KMS-11 (cell line): ENCODE measurements at regions not wholly inside any gene's neighbourhood (a gene's known extent, or its start where the extent isn't known, plus 50 kb on each side); places are given as distances from the start of the nearest gene placed in this dataset.

Experiments
- H2AFZ ChIP-seq: fragments of 200-600 bp; sonication (generic); 2 replicates; pipeline ENCODE4 v1.6.1; 2016; ENCODE audit warnings: antibody characterized with exemption, mixed run types, low read depth
- H3K27ac ChIP-seq: fragments of 200-600 bp; sonication (generic); 2 replicates; pipeline ENCODE4 v1.6.1; 2016; ENCODE audit warnings: mild to moderate bottlenecking, mixed run types
- H3K27me3 ChIP-seq: fragments of 200-600 bp; sonication (generic); 2 replicates; pipeline ENCODE4 v1.6.1; 2017; ENCODE audit warnings: mild to moderate bottlenecking, low read depth, mixed run types, moderate library complexity; ENCODE audit not compliant: insufficient read depth
- H3K36me3 ChIP-seq: fragments of 200-600 bp; sonication (generic); 2 replicates; pipeline ENCODE4 v1.6.1; 2017; ENCODE audit warnings: mild to moderate bottlenecking, mixed run types; ENCODE audit not compliant: insufficient read depth
- H3K4me1 ChIP-seq: fragments of 200-600 bp; sonication (generic); 2 replicates; pipeline ENCODE4 v1.6.1; 2016; ENCODE audit warnings: mild to moderate bottlenecking, low read depth, mixed run types; ENCODE audit not compliant: poor library complexity, severe bottlenecking
- H3K4me2 ChIP-seq: fragments of 200-600 bp; sonication (generic); 2 replicates; pipeline ENCODE4 v1.7.0; 2016; ENCODE audit warnings: mild to moderate bottlenecking, mixed run types
- H3K4me3 ChIP-seq: fragments of 200-600 bp; sonication (generic); IDR thresholded peaks from 2 replicates; pipeline ENCODE4 v1.6.1; 2017; ENCODE audit warnings: low read depth, low read length, mixed read lengths; ENCODE audit not compliant: insufficient read depth
- H3K79me2 ChIP-seq: fragments of 200-600 bp; sonication (generic); 2 replicates; pipeline ENCODE4 v1.6.1; 2016; ENCODE audit warnings: low read depth, mixed run types; ENCODE audit not compliant: insufficient read depth
- H3K9ac ChIP-seq: fragments of 200-600 bp; sonication (generic); 2 replicates; pipeline ENCODE4 v1.6.1; 2016; ENCODE audit warnings: mild to moderate bottlenecking, mixed run types
- H4K20me1 ChIP-seq: fragments of 200-600 bp; sonication (generic); 2 replicates; pipeline ENCODE4 v1.6.1; 2016; ENCODE audit warnings: mild to moderate bottlenecking, mixed run types; ENCODE audit not compliant: insufficient read depth
- CTCF ChIP-seq: fragments of 200-600 bp; sonication (generic); conservative IDR thresholded peaks from 2 replicates; pipeline ENCODE4 v1.6.1; 2017; ENCODE audit warnings: low read depth, mild to moderate bottlenecking, antibody characterized with exemption, low read length, moderate library complexity, mixed read lengths

DNA sequence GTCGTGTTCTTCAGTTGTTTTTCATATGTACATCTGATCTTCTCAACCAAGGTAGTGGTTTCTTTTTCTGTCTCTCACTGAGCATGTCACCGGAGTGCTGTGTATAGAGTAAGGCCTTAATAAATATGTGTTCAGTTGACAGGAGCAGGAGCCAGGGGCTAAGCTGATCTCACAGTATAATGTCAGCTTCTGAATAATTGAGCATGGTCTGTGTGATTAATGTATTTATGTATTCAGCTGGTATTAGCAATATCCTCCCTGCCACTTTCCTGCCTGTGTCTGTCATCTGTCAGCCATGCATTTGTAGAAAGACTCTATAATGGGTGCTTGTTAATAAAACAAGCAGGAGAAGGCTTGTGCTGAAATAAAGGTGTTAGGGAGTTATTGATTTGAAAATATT is 198.9 kb downstream of the ADCYAP1 start:
- H3K4me3 ChIP-seq = no peak overlapping the region
- no peak overlapping the region for H3K4me2 ChIP-seq
- H4K20me1 ChIP-seq = no peaks in the 10 kb centered on the region
- H3K27me3 ChIP-seq = no peaks in the 10 kb centered on the region
- no peak overlapping the region for H2AFZ ChIP-seq
- no peak for TF ChIP-seq CTCF
- H3K27ac ChIP-seq = no peak overlapping the region
- no peaks in the 10 kb centered on the region for H3K36me3 ChIP-seq
- H3K4me1 ChIP-seq = no peaks in the 10 kb centered on the region
- H3K9ac ChIP-seq = no peak overlapping the region
- H3K79me2 ChIP-seq = no peaks in the 10 kb centered on the region

DNA sequence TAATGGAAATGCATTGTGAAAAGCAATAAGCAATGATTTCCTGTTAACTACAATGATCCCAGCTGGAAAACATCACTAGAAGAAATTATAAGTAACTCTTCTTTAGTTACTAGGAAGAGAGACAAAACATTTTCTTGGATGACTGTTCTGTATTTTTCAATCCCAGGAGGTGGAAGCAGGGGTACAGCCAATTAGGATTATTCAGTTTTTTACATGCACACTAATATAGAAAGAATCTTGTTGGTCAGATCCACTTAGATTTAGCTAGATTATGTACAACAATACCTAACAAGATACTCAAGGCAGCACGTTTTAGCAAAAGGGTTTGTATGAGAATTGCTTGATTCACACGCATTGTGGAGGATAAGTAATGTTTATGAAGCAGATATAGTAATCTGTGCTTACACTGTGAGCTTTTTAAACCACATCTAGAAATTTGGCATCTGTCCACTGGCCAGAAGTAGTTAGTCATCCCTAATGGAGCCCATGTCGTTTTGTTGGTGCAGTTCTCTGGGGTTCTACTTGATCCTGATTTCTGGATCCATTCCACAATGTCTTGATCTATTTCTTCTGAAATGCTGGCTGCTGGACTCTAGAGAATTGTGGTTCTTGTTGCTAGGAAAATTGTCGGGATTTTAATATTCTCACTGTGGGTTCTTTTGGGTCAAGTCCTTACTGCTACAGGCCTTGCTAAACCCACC is 199.7 kb downstream of the ADCYAP1 start:
- Histone ChIP-seq H3K27me3 (no peaks in the 10 kb centered on the region), H3K4me3 (no peak overlapping the region)
- no peak for TF ChIP-seq CTCF

GRCh38 chr18:1124495-1124894 is 219.8 kb downstream of the ADCYAP1 start:
- Histone ChIP-seq H3K27me3 (no peaks in the 10 kb centered on the region), H3K4me2 (no peak overlapping the region), H3K36me3 (no peaks in the 10 kb centered on the region), H3K27ac (no peak overlapping the region), H3K9ac (no peak overlapping the region), H2AFZ (no peak overlapping the region), H3K4me3 (no peak overlapping the region), H3K79me2 (no peaks in the 10 kb centered on the region), H3K4me1 (no peaks in the 10 kb centered on the region), H4K20me1 (no peaks in the 10 kb centered on the region)
- no peak for TF ChIP-seq CTCF

More for the DNA sequence above, 199.7 kb downstream of the ADCYAP1 start:
- no peak overlapping the region for H3K27ac ChIP-seq
- H3K9ac ChIP-seq = no peak overlapping the region
- no peaks in the 10 kb centered on the region for H3K36me3 ChIP-seq
- no peak overlapping the region for H2AFZ ChIP-seq
- H3K4me2 ChIP-seq = no peak overlapping the region
- H4K20me1 ChIP-seq = no peaks in the 10 kb centered on the region
- H3K4me1 ChIP-seq = no peaks in the 10 kb centered on the region
- no peaks in the 10 kb centered on the region for H3K79me2 ChIP-seq

DNA sequence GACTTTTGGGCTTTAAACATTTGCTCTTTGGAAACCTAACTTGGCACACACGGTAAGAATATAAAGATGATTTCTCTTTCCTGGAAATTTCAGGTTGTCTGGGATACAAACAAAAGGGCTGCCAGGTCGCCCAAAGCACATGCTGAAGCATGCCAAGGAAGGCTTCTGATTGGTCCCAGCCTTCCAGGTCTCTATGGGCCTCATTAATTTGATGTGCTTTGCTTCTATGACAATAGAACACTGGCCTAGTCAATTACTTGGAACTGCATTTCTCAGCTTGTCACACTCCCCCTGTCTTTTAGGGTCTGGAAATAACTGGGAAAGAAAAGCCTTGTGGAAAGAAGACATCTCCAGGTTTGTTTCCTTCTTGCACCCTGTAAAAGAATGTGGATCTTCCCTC is 228.9 kb downstream of the ADCYAP1 start:
- Histone ChIP-seq H4K20me1 (no peaks in the 10 kb centered on the region), H3K4me2 (no peak overlapping the region), H3K4me3 (no peak overlapping the region), H3K79me2 (no peaks in the 10 kb centered on the region), H2AFZ (no peak overlapping the region), H3K9ac (no peak overlapping the region), H3K4me1 (no peaks in the 10 kb centered on the region), H3K27ac (no peak overlapping the region), H3K36me3 (no peaks in the 10 kb centered on the region), H3K27me3 (no peaks in the 10 kb centered on the region)
- no peak for TF ChIP-seq CTCF
